Osteocyte (in vitro differentiated cells): ENCODE measurements at regions not wholly inside any gene's neighbourhood (a gene's known extent, or its start where the extent isn't known, plus 50 kb on each side); places are given as distances from the start of the nearest gene placed in this dataset.
A peak's percentile ranks its signal among the peaks of the same experiment; 100 is the strongest.

Experiments
- DNase-seq: peaks from one replicate; pipeline ENCODE4 v3.0.0; 2021; ENCODE audit warnings: mixed read lengths; ENCODE audit not compliant: unreplicated experiment; ENCODE audit errors: extremely low spot score
- H3K27ac Mint-ChIP-seq: one replicate; pipeline ENCODE4 v1.8.0; 2021; ENCODE audit warnings: mild to moderate bottlenecking, mixed read lengths; ENCODE audit not compliant: unreplicated experiment
- H3K27me3 Mint-ChIP-seq: one replicate; pipeline ENCODE4 v1.8.0; 2021; ENCODE audit warnings: mixed read lengths; ENCODE audit not compliant: unreplicated experiment
- H3K36me3 Mint-ChIP-seq: one replicate; pipeline ENCODE4 v1.8.0; 2021; ENCODE audit warnings: mixed read lengths; ENCODE audit not compliant: unreplicated experiment
- H3K4me1 Mint-ChIP-seq: one replicate; pipeline ENCODE4 v1.8.0; 2021; ENCODE audit warnings: mixed read lengths; ENCODE audit not compliant: unreplicated experiment
- H3K4me3 Mint-ChIP-seq: one replicate; pipeline ENCODE4 v1.8.0; 2021; ENCODE audit warnings: mild to moderate bottlenecking, moderate library complexity, mixed read lengths; ENCODE audit not compliant: unreplicated experiment
- H3K9me3 Mint-ChIP-seq: one replicate; pipeline ENCODE4 v1.8.0; 2021; ENCODE audit warnings: mixed read lengths; ENCODE audit not compliant: unreplicated experiment
- CTCF ChIP-seq: fragments of 200-600 bp; sonication (generic); IDR thresholded peaks from 2 replicates; pipeline ENCODE4 v1.5.0; 2021; ENCODE audit warnings: antibody characterized with exemption, mild to moderate bottlenecking, moderate library complexity

- DNase-seq = no peak
- Mint-ChIP-seq H3K27ac (no peak overlapping the region), H3K27me3 (no peaks in the 10 kb centered on the region), H3K9me3 (no peaks in the 10 kb centered on the region), H3K36me3 (no peaks in the 10 kb centered on the region), H3K4me1 (peaks cover 4% of the 10 kb centered on the region), H3K4me3 (no peak overlapping the region)
- TF ChIP-seq CTCF = no peak
Measured at GRCh38 chr12:19639781-19640415, 200.6 kb downstream of the AEBP2 start.

GRCh38 chr12:19641235-19642080 is 202.2 kb downstream of the AEBP2 start:
- no peak for TF ChIP-seq CTCF
- H3K27ac Mint-ChIP-seq = no peak overlapping the region
- H3K9me3 Mint-ChIP-seq = peaks cover 6% of the 10 kb centered on the region
- H3K4me3 Mint-ChIP-seq = no peak overlapping the region
- no peak for DNase-seq
- H3K4me1 Mint-ChIP-seq = peaks cover 4% of the 10 kb centered on the region
- H3K36me3 Mint-ChIP-seq = peaks cover 3% of the 10 kb centered on the region
- H3K27me3 Mint-ChIP-seq = no peaks in the 10 kb centered on the region

GRCh38 chr12:19642345-19642744 is 203.1 kb downstream of the AEBP2 start:
- Mint-ChIP-seq H3K4me1 (peaks cover 4% of the 10 kb centered on the region), H3K27me3 (no peaks in the 10 kb centered on the region), H3K9me3 (peaks cover 6% of the 10 kb centered on the region), H3K4me3 (no peak overlapping the region), H3K27ac (no peak overlapping the region), H3K36me3 (peaks cover 3% of the 10 kb centered on the region)
- TF ChIP-seq CTCF = no peak
- DNase-seq = no peak

- H3K4me3 Mint-ChIP-seq = no peak overlapping the region
- TF ChIP-seq CTCF = peak; percentile 79
Measured at GRCh38 chr12:19643635-19644034, 204.3 kb downstream of the AEBP2 start.

GRCh38 chr12:19644571-19644970 is 205.3 kb downstream of the AEBP2 start:
- TF ChIP-seq CTCF = no peak
- H3K27ac Mint-ChIP-seq = no peak overlapping the region
- no peaks in the 10 kb centered on the region for H3K27me3 Mint-ChIP-seq
- H3K4me1 Mint-ChIP-seq = peaks cover 4% of the 10 kb centered on the region
- peaks cover 3% of the 10 kb centered on the region for H3K36me3 Mint-ChIP-seq
- peaks cover 6% of the 10 kb centered on the region for H3K9me3 Mint-ChIP-seq
- no peak for DNase-seq
- no peak overlapping the region for H3K4me3 Mint-ChIP-seq

More at GRCh38 chr12:19643635-19644034, 204.3 kb downstream of the AEBP2 start:
- H3K36me3 Mint-ChIP-seq = peaks cover 3% of the 10 kb centered on the region
- no peaks in the 10 kb centered on the region for H3K27me3 Mint-ChIP-seq
- H3K9me3 Mint-ChIP-seq = peaks cover 6% of the 10 kb centered on the region
- peaks cover 4% of the 10 kb centered on the region for H3K4me1 Mint-ChIP-seq
- DNase-seq = no peak
- no peak overlapping the region for H3K27ac Mint-ChIP-seq
